Mucosa of stomach (tissue), 1 donor: ENCODE measurements at regions not wholly inside any gene's neighbourhood (a gene's known extent, or its start where the extent isn't known, plus 50 kb on each side); places are given as distances from the start of the nearest gene placed in this dataset.

Experiments used
- H3K27me3 ChIP-seq: one replicate; pipeline ENCODE4 v1.7.0; 2013; ENCODE audit warnings: mild to moderate bottlenecking, low read length; ENCODE audit not compliant: control insufficient read depth, insufficient read depth
- H3K36me3 ChIP-seq: one replicate; pipeline ENCODE4 v1.7.0; 2013; ENCODE audit warnings: low read length; ENCODE audit not compliant: control insufficient read depth, insufficient read depth
- H3K4me1 ChIP-seq: one replicate; pipeline ENCODE4 v1.7.0; 2013; ENCODE audit warnings: mild to moderate bottlenecking, low read length; ENCODE audit not compliant: control insufficient read depth, insufficient read depth
- H3K4me3 ChIP-seq: one replicate; pipeline ENCODE4 v1.7.0; 2013; ENCODE audit warnings: low read length
- H3K9ac ChIP-seq: one replicate; pipeline ENCODE4 v1.7.0; 2013; ENCODE audit warnings: mild to moderate bottlenecking, low read length, moderate library complexity
- H3K9me3 ChIP-seq: one replicate; pipeline ENCODE4 v1.7.0; 2013; ENCODE audit warnings: mild to moderate bottlenecking, low read length, moderate library complexity; ENCODE audit not compliant: control insufficient read depth
- donor health status: Pancreatic carcinoma.

- Histone ChIP-seq H3K36me3 (no peaks in the 10 kb centered on the region), H3K9me3 (no peaks in the 10 kb centered on the region), H3K9ac (no peak overlapping the region)
These were observed 495.5 kb upstream of the ZWINT start for GRCh38 chr10:56856569-56856968.

GRCh38 chr10:56844978-56845529 lies 484.0 kb upstream of the ZWINT start:
- no peak overlapping the region for H3K9ac ChIP-seq
- no peaks in the 10 kb centered on the region for H3K4me1 ChIP-seq
- no peaks in the 10 kb centered on the region for H3K36me3 ChIP-seq
- no peaks in the 10 kb centered on the region for H3K9me3 ChIP-seq
- H3K4me3 ChIP-seq: no peak overlapping the region
- H3K27me3 ChIP-seq: no peaks in the 10 kb centered on the region

More at GRCh38 chr10:56856569-56856968, 495.5 kb upstream of the ZWINT start:
- Histone ChIP-seq H3K27me3 (no peaks in the 10 kb centered on the region), H3K4me3 (no peak overlapping the region), H3K4me1 (no peaks in the 10 kb centered on the region)

- Histone ChIP-seq H3K4me3 (no peak overlapping the region), H3K9me3 (no peaks in the 10 kb centered on the region), H3K9ac (no peak overlapping the region), H3K4me1 (no peaks in the 10 kb centered on the region), H3K36me3 (no peaks in the 10 kb centered on the region), H3K27me3 (no peaks in the 10 kb centered on the region)
These were observed 475.6 kb upstream of the ZWINT start for GRCh38 chr10:56836659-56837058.

- Histone ChIP-seq H3K4me1 (no peaks in the 10 kb centered on the region), H3K9me3 (no peaks in the 10 kb centered on the region), H3K4me3 (no peak overlapping the region), H3K9ac (no peak overlapping the region), H3K36me3 (no peaks in the 10 kb centered on the region), H3K27me3 (no peaks in the 10 kb centered on the region)
These were observed 470.6 kb upstream of the ZWINT start for GRCh38 chr10:56831681-56832080.

- Histone ChIP-seq H3K27me3 (no peaks in the 10 kb centered on the region), H3K4me3 (no peak overlapping the region), H3K36me3 (no peaks in the 10 kb centered on the region), H3K9ac (no peak overlapping the region), H3K4me1 (no peaks in the 10 kb centered on the region), H3K9me3 (no peaks in the 10 kb centered on the region)
These were observed 462.8 kb upstream of the ZWINT start for GRCh38 chr10:56823849-56824248.

- no peak overlapping the region for H3K4me3 ChIP-seq
- H3K4me1 ChIP-seq: no peaks in the 10 kb centered on the region
- H3K9ac ChIP-seq: no peak overlapping the region
- H3K27me3 ChIP-seq: no peaks in the 10 kb centered on the region
- H3K9me3 ChIP-seq: no peaks in the 10 kb centered on the region
- H3K36me3 ChIP-seq: no peaks in the 10 kb centered on the region
These were observed 444.0 kb upstream of the ZWINT start for GRCh38 chr10:56805022-56805421.

GRCh38 chr10:56785292-56785691 lies 424.2 kb upstream of the ZWINT start:
- no peaks in the 10 kb centered on the region for H3K9me3 ChIP-seq
- no peak overlapping the region for H3K4me3 ChIP-seq
- no peak overlapping the region for H3K9ac ChIP-seq
- H3K36me3 ChIP-seq: no peaks in the 10 kb centered on the region
- H3K27me3 ChIP-seq: no peaks in the 10 kb centered on the region
- H3K4me1 ChIP-seq: no peaks in the 10 kb centered on the region

GRCh38 chr10:56782503-56782902 lies 421.4 kb upstream of the ZWINT start:
- Histone ChIP-seq H3K4me1 (no peaks in the 10 kb centered on the region), H3K27me3 (no peaks in the 10 kb centered on the region), H3K4me3 (no peak overlapping the region), H3K36me3 (no peaks in the 10 kb centered on the region), H3K9ac (no peak overlapping the region), H3K9me3 (no peaks in the 10 kb centered on the region)

- no peaks in the 10 kb centered on the region for H3K9me3 ChIP-seq
- no peaks in the 10 kb centered on the region for H3K4me1 ChIP-seq
- H3K9ac ChIP-seq: no peak overlapping the region
- H3K27me3 ChIP-seq: no peaks in the 10 kb centered on the region
- no peaks in the 10 kb centered on the region for H3K36me3 ChIP-seq
- H3K4me3 ChIP-seq: no peak overlapping the region
These were observed 410.3 kb upstream of the ZWINT start for GRCh38 chr10:56771343-56771742.

GRCh38 chr10:56763090-56763489 lies 402.0 kb upstream of the ZWINT start:
- Histone ChIP-seq H3K36me3 (no peaks in the 10 kb centered on the region), H3K4me3 (no peak overlapping the region), H3K4me1 (no peaks in the 10 kb centered on the region), H3K27me3 (no peaks in the 10 kb centered on the region), H3K9ac (no peak overlapping the region), H3K9me3 (no peaks in the 10 kb centered on the region)

- no peak overlapping the region for H3K9ac ChIP-seq
- H3K4me3 ChIP-seq: no peak overlapping the region
- H3K9me3 ChIP-seq: no peaks in the 10 kb centered on the region
- no peaks in the 10 kb centered on the region for H3K27me3 ChIP-seq
- no peaks in the 10 kb centered on the region for H3K4me1 ChIP-seq
- H3K36me3 ChIP-seq: no peaks in the 10 kb centered on the region
These were observed 384.4 kb upstream of the ZWINT start for GRCh38 chr10:56745490-56745889.

GRCh38 chr10:56728349-56728748 lies 367.3 kb upstream of the ZWINT start:
- Histone ChIP-seq H3K9me3 (no peaks in the 10 kb centered on the region), H3K36me3 (no peaks in the 10 kb centered on the region), H3K27me3 (no peaks in the 10 kb centered on the region)

GRCh38 chr10:56722912-56723311 lies 361.9 kb upstream of the ZWINT start:
- no peaks in the 10 kb centered on the region for H3K36me3 ChIP-seq
- H3K9me3 ChIP-seq: no peaks in the 10 kb centered on the region
- H3K4me1 ChIP-seq: no peaks in the 10 kb centered on the region
- no peaks in the 10 kb centered on the region for H3K27me3 ChIP-seq
- H3K9ac ChIP-seq: no peak overlapping the region
- H3K4me3 ChIP-seq: no peak overlapping the region

More at GRCh38 chr10:56728349-56728748, 367.3 kb upstream of the ZWINT start:
- Histone ChIP-seq H3K4me3 (no peak overlapping the region), H3K4me1 (no peaks in the 10 kb centered on the region), H3K9ac (no peak overlapping the region)
